ENCODE measurements at regions not wholly inside any gene's neighbourhood (a gene's known extent, or its start where the extent isn't known, plus 50 kb on each side); places are given as distances from the start of the nearest gene placed in this dataset.

DNA sequence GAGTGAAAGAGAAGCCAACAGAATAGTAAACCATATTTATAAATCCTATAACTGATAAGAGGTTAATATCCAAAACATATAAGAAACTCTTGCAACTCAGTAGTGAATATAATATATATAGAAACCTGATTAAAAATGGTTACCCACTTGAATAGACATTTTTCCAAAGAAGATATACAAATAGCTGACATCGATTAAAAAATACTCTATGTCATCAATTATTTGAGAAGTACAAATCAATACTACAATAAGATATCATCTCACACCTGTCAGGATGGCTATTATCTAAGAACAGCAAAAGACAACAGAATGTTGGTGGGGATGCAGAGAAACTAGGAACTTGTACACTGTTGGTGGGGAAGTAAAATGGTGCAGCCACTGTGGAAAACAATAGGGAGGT is 254.4 kb downstream of the PPARGC1A start:
- H3K36me3 Mint-ChIP-seq: no peaks in the 10 kb centered on the region
- no peak for DNase-seq
- CTCF ChIA-PET: no interaction called here
- H3K4me1 Mint-ChIP-seq (ENCODE audit: low read depth): no peaks in the 10 kb centered on the region
- intact Hi-C loops (cut with micrococcal nuclease): no loop called here
- H3K27me3 Mint-ChIP-seq: no peaks in the 10 kb centered on the region
- peaks cover 2% of the 10 kb centered on the region for H3K9me3 Mint-ChIP-seq
- H3K4me3 Mint-ChIP-seq: no peak overlapping the region
- POLR2A ChIA-PET: no interaction called here
- H3K27ac Mint-ChIP-seq: no peak overlapping the region

DNA sequence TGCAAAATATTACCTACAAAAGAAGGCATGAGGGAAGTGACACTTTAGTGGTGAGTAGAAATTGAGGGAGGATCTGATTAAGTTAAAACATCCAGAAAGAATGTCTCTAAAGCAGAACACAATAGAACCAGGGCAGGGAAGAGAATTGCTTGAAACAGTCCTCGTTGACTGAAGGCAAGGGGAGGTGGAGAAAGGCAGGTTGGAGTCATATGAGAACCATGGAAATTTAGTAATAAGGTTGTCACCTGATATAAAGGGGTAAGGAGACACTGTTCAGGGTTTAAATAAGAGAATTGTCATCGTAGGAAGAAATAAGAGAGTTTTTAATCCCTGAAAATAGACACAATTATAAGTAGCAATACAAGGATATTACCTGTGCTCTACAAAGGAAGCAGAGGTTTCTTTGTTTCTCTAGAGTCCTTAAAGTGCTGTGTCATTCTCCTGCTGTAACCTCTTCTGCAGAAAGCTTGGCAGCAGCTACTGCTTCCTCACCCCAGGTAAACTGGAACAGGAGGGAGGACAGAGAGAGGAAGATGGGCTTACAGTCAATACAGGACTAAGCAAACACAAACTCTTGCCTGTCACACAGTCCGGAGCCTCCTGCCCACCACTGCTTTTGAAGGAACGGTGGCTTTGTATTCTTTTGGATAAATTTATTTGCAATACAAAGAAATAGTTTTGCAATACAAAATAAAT is 258.4 kb downstream of the PPARGC1A start:
- intact Hi-C loops (cut with micrococcal nuclease): no loop called here
- CTCF ChIA-PET: no interaction called here
- Mint-ChIP-seq H3K4me3 (no peak overlapping the region), H3K4me1 (ENCODE audit: low read depth) (no peaks in the 10 kb centered on the region), H3K36me3 (no peaks in the 10 kb centered on the region), H3K9me3 (no peaks in the 10 kb centered on the region), H3K27me3 (no peaks in the 10 kb centered on the region), H3K27ac (no peak overlapping the region)
- no peak for DNase-seq
- POLR2A ChIA-PET: no interaction called here

DNA sequence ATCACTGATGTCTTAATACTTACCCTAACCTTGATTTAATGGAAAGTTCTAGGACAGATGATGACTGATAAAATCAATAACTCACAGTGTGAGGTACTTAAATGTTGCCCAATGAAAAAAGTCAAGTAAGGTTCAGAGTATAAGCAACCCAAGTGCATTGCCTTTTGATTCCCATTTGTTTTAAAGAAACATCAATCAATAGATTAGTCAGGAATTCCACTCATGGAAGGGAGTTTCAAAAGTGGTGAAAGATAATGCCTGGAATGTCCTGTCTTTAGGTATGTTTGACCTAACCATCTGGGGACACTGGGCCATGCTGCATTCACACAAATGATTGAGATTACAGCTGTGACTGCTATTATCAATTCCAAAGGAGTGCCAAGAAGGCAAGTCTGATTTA is 259.7 kb downstream of the PPARGC1A start:
- H3K4me1 Mint-ChIP-seq (ENCODE audit: low read depth): no peaks in the 10 kb centered on the region
- DNase-seq: no peak
- H3K36me3 Mint-ChIP-seq: no peaks in the 10 kb centered on the region
- H3K27ac Mint-ChIP-seq: no peak overlapping the region
- H3K4me3 Mint-ChIP-seq: no peak overlapping the region
- H3K9me3 Mint-ChIP-seq: peaks cover 4% of the 10 kb centered on the region
- no peaks in the 10 kb centered on the region for H3K27me3 Mint-ChIP-seq
- CTCF ChIA-PET: no interaction called here
- intact Hi-C loops (cut with micrococcal nuclease): no loop called here
- POLR2A ChIA-PET: no interaction called here

DNA sequence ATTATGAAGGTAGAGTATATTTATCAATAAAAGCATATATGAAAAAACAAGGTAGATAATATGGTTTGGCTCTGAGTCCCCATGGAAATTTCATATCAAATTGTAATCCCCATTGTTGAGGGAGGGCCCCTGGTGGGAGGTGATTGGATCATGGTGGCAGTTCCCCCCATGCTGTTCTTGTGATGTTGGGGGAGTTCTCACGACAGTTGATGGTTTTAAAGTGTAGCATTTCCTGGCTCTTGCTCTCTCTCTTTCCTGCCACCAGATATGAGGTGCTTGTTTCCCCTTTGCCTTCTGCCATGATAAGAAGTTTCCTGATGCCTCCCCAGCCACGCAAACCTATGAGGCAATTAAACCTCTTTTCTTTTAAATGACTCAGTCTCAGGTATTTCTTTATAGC is 260.4 kb downstream of the PPARGC1A start:
- ChIA-PET CTCF (no interaction called here), POLR2A (no interaction called here)
- peaks cover 6% of the 10 kb centered on the region for H3K9me3 Mint-ChIP-seq
- no peak for DNase-seq
- H3K27ac Mint-ChIP-seq: no peak overlapping the region
- H3K27me3 Mint-ChIP-seq: no peaks in the 10 kb centered on the region
- no peak overlapping the region for H3K4me3 Mint-ChIP-seq
- intact Hi-C loops (cut with micrococcal nuclease): no loop called here
- H3K4me1 Mint-ChIP-seq (ENCODE audit: low read depth): no peaks in the 10 kb centered on the region
- H3K36me3 Mint-ChIP-seq: no peaks in the 10 kb centered on the region

DNA sequence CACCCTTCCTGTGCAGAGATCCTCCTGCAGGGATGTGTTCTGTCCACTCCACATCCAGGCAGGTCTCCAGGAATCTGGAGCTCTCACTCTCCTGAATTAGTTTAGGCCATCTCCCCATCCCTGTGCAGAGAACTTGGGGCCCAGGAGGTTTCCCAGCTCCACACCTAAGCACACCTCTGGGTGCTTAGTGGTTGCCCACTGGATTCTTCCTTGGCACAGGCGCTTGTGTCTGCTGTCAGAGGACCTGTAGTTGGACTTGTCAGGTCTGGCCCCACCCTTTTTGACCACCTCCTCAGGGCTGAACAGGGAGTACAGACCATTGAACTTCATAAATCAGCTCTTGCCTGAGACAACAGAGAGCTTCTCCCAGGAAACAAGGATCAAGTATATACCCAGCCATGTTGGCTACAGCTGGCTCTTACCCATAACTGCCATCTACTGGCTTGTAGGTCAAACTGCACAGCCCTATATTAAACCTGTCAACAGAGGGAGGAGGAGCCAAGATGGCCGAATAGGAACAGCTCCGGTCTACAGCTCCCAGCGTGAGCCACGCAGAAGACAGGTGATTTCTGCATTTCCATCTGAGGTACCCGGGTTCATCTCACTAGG is 275.5 kb downstream of the PPARGC1A start:
- no peaks in the 10 kb centered on the region for H3K36me3 Mint-ChIP-seq
- H3K27ac Mint-ChIP-seq: no peak overlapping the region
- no peak overlapping the region for H3K4me3 Mint-ChIP-seq
- peaks cover 3% of the 10 kb centered on the region for H3K9me3 Mint-ChIP-seq
- ChIA-PET POLR2A (no interaction called here), CTCF (no interaction called here)
- H3K4me1 Mint-ChIP-seq (ENCODE audit: low read depth): no peaks in the 10 kb centered on the region
- intact Hi-C loops (cut with micrococcal nuclease): no loop called here
- DNase-seq: no peak
- no peaks in the 10 kb centered on the region for H3K27me3 Mint-ChIP-seq

DNA sequence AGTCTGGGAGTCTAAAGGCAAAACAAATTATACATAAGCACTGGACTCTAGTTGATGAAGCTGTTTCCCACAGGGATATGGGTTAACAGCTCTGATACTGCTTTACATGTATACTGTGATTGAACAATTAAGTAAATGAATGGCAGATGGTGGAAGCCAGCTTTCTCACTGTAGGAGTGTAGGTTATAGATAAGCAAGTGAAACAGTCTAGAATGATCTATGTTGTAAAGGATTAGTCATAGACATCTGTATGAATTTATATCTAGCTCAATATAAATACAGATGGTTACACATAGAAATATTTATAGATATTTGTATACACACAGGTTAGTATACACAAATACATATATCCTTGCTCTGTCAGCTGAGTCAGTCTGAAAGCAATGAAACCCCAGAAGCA is 276.1 kb downstream of the PPARGC1A start:
- Mint-ChIP-seq H3K27ac (no peak overlapping the region), H3K4me1 (ENCODE audit: low read depth) (no peaks in the 10 kb centered on the region), H3K9me3 (peaks cover 3% of the 10 kb centered on the region), H3K27me3 (no peaks in the 10 kb centered on the region), H3K4me3 (no peak overlapping the region), H3K36me3 (no peaks in the 10 kb centered on the region)
- POLR2A ChIA-PET: no interaction called here
- DNase-seq: no peak
- CTCF ChIA-PET: no interaction called here
- intact Hi-C loops (cut with micrococcal nuclease): no loop called here

DNA sequence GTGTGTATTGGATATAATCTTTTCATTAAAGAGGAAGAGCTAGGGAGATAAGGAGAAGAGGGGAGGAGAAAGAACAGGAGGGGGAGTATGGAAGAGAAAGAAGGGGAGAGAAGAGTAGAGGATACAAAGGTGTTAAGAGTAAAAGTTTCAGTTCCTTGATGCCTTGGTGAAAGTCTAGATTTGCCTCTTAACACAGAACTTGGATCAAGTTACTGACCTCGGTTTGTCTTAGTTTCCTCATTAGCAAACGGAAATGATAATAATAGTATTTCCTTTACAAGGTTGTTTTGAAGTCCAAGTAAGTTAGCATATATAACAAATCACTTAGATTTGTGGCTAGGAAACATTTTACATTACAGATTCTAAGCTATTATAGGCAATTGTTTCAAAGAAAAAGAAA is 287.1 kb downstream of the PPARGC1A start:
- CTCF ChIA-PET: no interaction called here
- Mint-ChIP-seq H3K4me3 (no peak overlapping the region), H3K27me3 (no peaks in the 10 kb centered on the region), H3K36me3 (no peaks in the 10 kb centered on the region), H3K9me3 (no peaks in the 10 kb centered on the region), H3K27ac (no peak overlapping the region), H3K4me1 (ENCODE audit: low read depth) (no peaks in the 10 kb centered on the region)
- no peak for DNase-seq
- POLR2A ChIA-PET: no interaction called here
- intact Hi-C loops (cut with micrococcal nuclease): no loop called here

DNA sequence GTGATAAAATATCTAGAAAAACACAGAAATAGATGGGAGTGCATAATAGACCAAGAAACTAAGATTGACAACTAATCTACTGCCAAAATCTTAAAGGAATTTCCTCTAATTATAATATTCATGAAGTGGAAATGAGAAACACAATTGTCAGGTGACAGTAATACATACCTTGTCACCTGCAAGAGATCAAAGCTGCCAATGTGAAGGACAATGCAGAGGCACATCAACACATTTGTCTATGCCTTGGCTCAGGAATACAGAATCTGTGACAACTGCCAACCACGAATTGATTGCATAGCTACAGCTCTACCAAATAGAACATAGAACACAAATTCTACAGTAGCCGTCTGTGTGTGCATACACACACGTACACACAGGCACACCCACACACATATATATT is 295.7 kb downstream of the PPARGC1A start:
- peaks cover 5% of the 10 kb centered on the region for H3K9me3 Mint-ChIP-seq
- intact Hi-C loops (cut with micrococcal nuclease): no loop called here
- H3K27ac Mint-ChIP-seq: no peak overlapping the region
- no peak overlapping the region for H3K4me3 Mint-ChIP-seq
- no peaks in the 10 kb centered on the region for H3K4me1 Mint-ChIP-seq (ENCODE audit: low read depth)
- no peak for DNase-seq
- ChIA-PET POLR2A (no interaction called here), CTCF (no interaction called here)
- H3K27me3 Mint-ChIP-seq: no peaks in the 10 kb centered on the region
- H3K36me3 Mint-ChIP-seq: no peaks in the 10 kb centered on the region

DNA sequence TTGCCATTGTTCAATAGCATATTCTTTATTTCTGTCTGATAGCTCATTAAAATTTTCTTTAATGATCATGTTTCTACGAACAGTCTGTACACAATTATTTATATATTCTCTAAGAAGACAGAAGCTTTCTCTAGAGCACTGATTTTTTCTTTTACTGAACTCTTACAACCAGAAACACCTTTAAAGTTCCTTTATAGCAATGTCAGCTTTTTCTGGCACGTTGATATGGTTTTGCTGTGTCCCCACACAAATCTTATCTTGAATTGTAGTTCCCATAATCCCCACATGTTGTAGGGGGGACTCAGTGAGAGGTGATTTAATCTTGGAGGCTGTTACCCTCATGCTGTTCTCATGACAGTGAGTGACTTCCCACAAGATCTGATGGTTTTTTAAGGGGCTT is 299.4 kb downstream of the PPARGC1A start:
- no peak overlapping the region for H3K4me3 Mint-ChIP-seq
- H3K4me1 Mint-ChIP-seq (ENCODE audit: low read depth): no peaks in the 10 kb centered on the region
- intact Hi-C loops (cut with micrococcal nuclease): no loop called here
- ChIA-PET POLR2A (no interaction called here), CTCF (no interaction called here)
- DNase-seq: no peak
- H3K27me3 Mint-ChIP-seq: no peaks in the 10 kb centered on the region
- H3K9me3 Mint-ChIP-seq: peaks cover 7% of the 10 kb centered on the region
- H3K27ac Mint-ChIP-seq: no peak overlapping the region
- H3K36me3 Mint-ChIP-seq: no peaks in the 10 kb centered on the region

DNA sequence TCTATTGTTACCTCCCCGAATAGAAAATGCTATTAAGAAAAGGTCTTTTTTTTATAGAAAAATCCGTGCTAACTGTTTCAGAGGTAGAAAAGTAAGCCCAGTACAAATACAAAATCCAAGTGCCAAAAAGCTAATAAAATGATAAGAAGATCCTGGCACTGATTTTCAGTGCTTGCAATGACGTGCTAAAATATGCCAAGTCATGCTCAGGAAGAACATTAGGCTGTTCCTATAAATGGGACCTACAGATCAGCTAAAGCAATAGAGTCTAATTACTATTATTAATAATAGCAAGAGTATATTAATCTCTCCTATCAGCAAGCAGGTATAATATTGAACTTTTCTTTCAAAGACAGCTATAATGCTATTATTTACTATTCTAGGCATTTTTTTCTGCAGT is 305.8 kb downstream of the PPARGC1A start:
- Mint-ChIP-seq H3K4me1 (ENCODE audit: low read depth) (no peaks in the 10 kb centered on the region), H3K9me3 (peaks cover 1% of the 10 kb centered on the region), H3K27ac (no peak overlapping the region), H3K36me3 (no peaks in the 10 kb centered on the region), H3K27me3 (no peaks in the 10 kb centered on the region), H3K4me3 (no peak overlapping the region)
- no peak for DNase-seq
- POLR2A ChIA-PET: no interaction called here
- CTCF ChIA-PET: no interaction called here
- intact Hi-C loops (cut with micrococcal nuclease): no loop called here

DNA sequence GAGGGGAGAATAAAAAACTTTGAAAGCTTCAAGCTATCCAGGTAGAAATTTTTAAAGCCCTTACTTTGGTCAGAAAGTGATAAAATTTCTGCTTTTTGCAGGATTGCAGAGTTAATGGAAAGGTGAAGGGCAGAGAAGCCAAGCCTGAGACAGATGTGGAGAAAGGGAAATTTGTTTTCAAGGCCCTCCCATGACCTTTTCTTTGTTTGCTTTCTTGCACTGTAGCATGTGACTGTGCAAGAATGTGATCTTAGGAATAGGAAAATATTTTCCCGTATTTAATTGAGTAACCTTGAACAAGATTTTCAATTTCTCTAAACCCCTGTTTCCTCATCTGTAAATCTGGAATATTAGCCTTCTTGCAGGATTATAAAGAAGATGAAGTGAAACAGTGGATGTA is 307.2 kb downstream of the PPARGC1A start:
- ChIA-PET CTCF (no interaction called here), POLR2A (no interaction called here)
- no peak overlapping the region for H3K4me3 Mint-ChIP-seq
- no peaks in the 10 kb centered on the region for H3K9me3 Mint-ChIP-seq
- H3K4me1 Mint-ChIP-seq (ENCODE audit: low read depth): no peaks in the 10 kb centered on the region
- intact Hi-C loops (cut with micrococcal nuclease): no loop called here
- H3K36me3 Mint-ChIP-seq: no peaks in the 10 kb centered on the region
- H3K27me3 Mint-ChIP-seq: no peaks in the 10 kb centered on the region
- H3K27ac Mint-ChIP-seq: no peak overlapping the region
- DNase-seq: no peak

DNA sequence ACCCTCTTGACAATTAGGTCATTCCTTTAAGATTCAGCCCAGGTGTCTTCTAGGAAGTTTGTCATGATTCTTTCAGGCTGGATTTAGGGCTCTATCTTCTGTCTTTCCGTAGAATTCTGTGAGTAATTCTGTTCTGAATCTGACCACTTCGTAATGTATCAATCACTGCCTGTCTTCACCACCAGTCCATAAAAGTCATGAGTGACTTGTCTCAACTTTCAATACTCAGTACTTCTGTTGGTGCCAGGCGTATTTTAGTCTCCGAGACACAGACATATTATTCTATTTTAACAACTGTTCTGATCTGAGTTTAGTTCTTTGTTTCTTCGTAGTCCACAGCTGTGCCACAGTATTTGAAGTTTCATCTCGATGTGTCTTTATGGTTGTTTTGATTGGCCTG is 310.7 kb downstream of the PPARGC1A start:
- CTCF ChIA-PET: no interaction called here
- no peak overlapping the region for H3K4me3 Mint-ChIP-seq
- no peak for DNase-seq
- no peak overlapping the region for H3K27ac Mint-ChIP-seq
- no peaks in the 10 kb centered on the region for H3K27me3 Mint-ChIP-seq
- H3K36me3 Mint-ChIP-seq: no peaks in the 10 kb centered on the region
- no peaks in the 10 kb centered on the region for H3K4me1 Mint-ChIP-seq (ENCODE audit: low read depth)
- intact Hi-C loops (cut with micrococcal nuclease): no loop called here
- POLR2A ChIA-PET: no interaction called here
- H3K9me3 Mint-ChIP-seq: peaks cover 5% of the 10 kb centered on the region

DNA sequence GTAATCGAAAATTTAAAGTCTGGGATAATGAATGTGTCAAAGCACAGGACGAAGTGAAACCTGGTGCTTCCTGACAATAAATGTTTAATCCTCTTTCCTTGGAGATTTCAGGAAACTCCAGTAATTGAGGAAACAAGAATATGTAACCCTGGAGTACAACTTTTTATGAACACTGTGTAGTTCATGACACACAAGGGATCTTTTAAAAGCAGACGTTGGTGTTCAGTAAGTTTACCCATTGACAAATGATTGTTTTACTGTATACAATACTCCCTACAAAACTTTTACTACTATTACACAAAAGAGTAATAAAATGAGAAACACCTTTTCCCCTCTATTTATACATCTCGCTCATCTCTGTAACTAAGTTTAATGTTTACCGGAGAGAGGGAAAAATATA is 312.4 kb downstream of the PPARGC1A start:
- H3K4me1 Mint-ChIP-seq (ENCODE audit: low read depth): no peaks in the 10 kb centered on the region
- CTCF ChIA-PET: no interaction called here
- H3K9me3 Mint-ChIP-seq: peaks cover 5% of the 10 kb centered on the region
- no peak overlapping the region for H3K4me3 Mint-ChIP-seq
- H3K36me3 Mint-ChIP-seq: no peaks in the 10 kb centered on the region
- no peak overlapping the region for H3K27ac Mint-ChIP-seq
- DNase-seq: no peak
- intact Hi-C loops (cut with micrococcal nuclease): no loop called here
- no peaks in the 10 kb centered on the region for H3K27me3 Mint-ChIP-seq
- POLR2A ChIA-PET: no interaction called here
